ENCODE measurements at regions not wholly inside any gene's neighbourhood (a gene's known extent, or its start where the extent isn't known, plus 50 kb on each side); places are given as distances from the start of the nearest gene placed in this dataset.

DNA sequence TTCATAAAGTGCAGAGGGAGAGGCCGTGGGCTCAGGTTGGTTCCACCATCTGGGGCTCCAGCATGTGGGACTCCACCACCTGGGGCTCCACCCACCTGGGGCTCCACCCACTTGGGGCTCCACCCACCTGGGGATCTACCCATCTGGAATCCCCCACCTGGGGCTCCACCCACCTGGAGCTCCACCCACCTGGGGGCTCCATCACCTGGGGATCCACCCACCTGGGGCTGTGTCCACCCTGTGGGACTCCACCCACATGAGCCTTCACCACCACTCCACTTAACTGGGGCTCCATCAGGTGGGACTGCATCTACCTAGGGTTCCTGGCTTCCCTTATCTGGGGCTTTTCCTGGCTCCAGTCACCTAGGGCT lies 226.0 kb upstream of the CDYL start:
- BruUV-seq (replicated peaks) = no TSS peak
- no peak overlapping the region for H3K27ac ChIP-seq (ENCODE audit: extremely low read depth, low read depth, low read length)
- H3K9me3 ChIP-seq (replicated peaks; ENCODE audit: control insufficient read depth, insufficient read depth, low read depth, low read length) = no peaks in the 10 kb centered on the region
- H3K4me3 ChIP-seq = no peak overlapping the region
- in situ Hi-C loops (cut with MboI) (no loop called here), intact Hi-C loops (cut with micrococcal nuclease) (no loop called here)
- WGBS (ENCODE audit: insufficient coverage, low coverage, missing lambda C conversion rate) = 8% methylated on average over 1 of the region's 1 CpG
- ChIA-PET CTCF (ENCODE audit: low intra/inter-chr PET ratio) (no interaction called here), POLR2A (interaction anchor here (1.4 kb wide), 1 partner anchor 27 kb away, joined by 4 read pairs; no protein-coding TSS in a partner anchor)
- ATAC-seq = peak; percentile 90
- H3K9ac ChIP-seq (ENCODE audit: insufficient read depth in 1 of 2, low read depth in 2 of 2, low read length in 2 of 2) = no peak overlapping the region
- H2AFZ ChIP-seq (ENCODE audit: low read depth, low read length) = no peak overlapping the region
- H3K4me2 ChIP-seq (ENCODE audit: insufficient read depth, low read length) = no peak overlapping the region
- DNase-seq (ENCODE audit: extremely low read depth in 1 of 4, low spot score in 3 of 4) = peak; percentile 24 to 53 (median 40)
- FAIRE-seq = no peak
- no peaks in the 10 kb centered on the region for H3K36me3 ChIP-seq (ENCODE audit: control insufficient read depth, insufficient read depth, low read length)
- TF ChIP-seq SAFB (IDR thresholded peaks at IDR 0.05; ENCODE audit: borderline replicate concordance, low read depth, low read length) (no peak), CBFA2T2 (conservative IDR thresholded peaks at IDR 0.05) (no peak), RBM34 (IDR thresholded peaks at IDR 0.05; ENCODE audit: borderline replicate concordance, insufficient read depth, low read length) (no peak), FOSL1 (tag; conservative IDR thresholded peaks at IDR 0.05) (no peak), RNF2 (IDR thresholded peaks at IDR 0.05) (no peak), PTRF (tag; IDR thresholded peaks at IDR 0.05) (no peak)
- no peaks in the 10 kb centered on the region for H3K79me2 ChIP-seq (ENCODE audit: control insufficient read depth, insufficient read depth, low read length)
- H3K4me1 ChIP-seq (replicated peaks in 1 of 2; ENCODE audit: control insufficient read depth in 2 of 2, insufficient read depth in 2 of 2, low read length in 2 of 2) = peaks cover 0 to 7% of the 10 kb centered on the region in 2 experiments; a peak in 2 of 5 replicates
- H3K27me3 ChIP-seq (ENCODE audit: control insufficient read depth in 2 of 2, insufficient read depth in 2 of 2, low read length in 2 of 2) = peaks cover 17 to 56% of the 10 kb centered on the region in 2 experiments
- no peaks in the 10 kb centered on the region for H4K20me1 ChIP-seq (replicated peaks; ENCODE audit: control insufficient read depth, insufficient read depth, low read length)
- no peaks in the 10 kb centered on the region for H3K9me1 ChIP-seq (ENCODE audit: control insufficient read depth, insufficient read depth, low read length)

DNA sequence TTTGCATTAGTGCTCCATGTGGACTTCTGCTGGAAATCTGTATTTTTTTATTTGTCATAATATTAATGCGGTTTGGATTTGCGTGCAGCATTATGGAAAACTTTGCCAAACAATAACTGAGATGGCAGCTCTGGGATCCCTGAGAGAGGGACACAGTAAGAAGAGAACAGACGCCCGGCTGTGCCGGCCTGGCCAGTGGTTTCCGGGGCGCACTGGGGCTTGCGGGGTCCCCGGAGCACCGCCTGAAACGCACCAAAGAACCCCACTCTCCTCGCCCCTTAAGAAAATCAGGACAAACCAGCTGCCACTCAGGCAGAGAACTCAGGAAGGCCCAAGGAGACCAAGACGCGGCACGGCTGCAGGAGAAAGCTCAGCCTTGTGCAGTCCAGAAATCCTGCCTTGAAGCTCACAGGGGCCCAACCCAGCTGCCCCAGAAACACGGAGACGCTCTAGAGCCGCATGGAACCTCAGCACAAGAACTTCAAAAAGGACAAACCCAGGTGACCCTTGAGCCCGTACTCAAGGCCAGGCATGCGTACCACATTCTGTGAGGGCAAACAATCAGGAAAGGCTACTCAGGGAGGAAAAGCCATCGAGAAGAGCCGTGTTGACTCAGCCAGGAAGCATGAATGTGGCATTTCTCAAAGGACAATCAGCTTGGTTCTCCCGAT lies 226.5 kb upstream of the CDYL start:
- ChIA-PET CTCF (ENCODE audit: low intra/inter-chr PET ratio) (no interaction called here), POLR2A (interaction anchor here (1.4 kb wide), 1 partner anchor 27 kb away, joined by 4 read pairs; no protein-coding TSS in a partner anchor)
- Histone ChIP-seq H3K4me1 (replicated peaks in 1 of 2; ENCODE audit: control insufficient read depth in 2 of 2, insufficient read depth in 2 of 2, low read length in 2 of 2) (peaks cover 0 to 7% of the 10 kb centered on the region in 2 experiments; a peak in 2 of 5 replicates), H3K36me3 (ENCODE audit: control insufficient read depth, insufficient read depth, low read length) (no peaks in the 10 kb centered on the region), H3K27me3 (ENCODE audit: control insufficient read depth in 2 of 2, insufficient read depth in 2 of 2, low read length in 2 of 2) (peaks cover 17 to 56% of the 10 kb centered on the region in 2 experiments), H3K9ac (ENCODE audit: insufficient read depth in 1 of 2, low read depth in 2 of 2, low read length in 2 of 2) (no peak overlapping the region), H3K4me3 (no peak overlapping the region), H4K20me1 (replicated peaks; ENCODE audit: control insufficient read depth, insufficient read depth, low read length) (no peaks in the 10 kb centered on the region), H3K27ac (ENCODE audit: extremely low read depth, low read depth, low read length) (no peak overlapping the region), H3K9me1 (ENCODE audit: control insufficient read depth, insufficient read depth, low read length) (no peaks in the 10 kb centered on the region), H3K4me2 (ENCODE audit: insufficient read depth, low read length) (no peak overlapping the region), H2AFZ (ENCODE audit: low read depth, low read length) (no peak overlapping the region), H3K9me3 (replicated peaks; ENCODE audit: control insufficient read depth, insufficient read depth, low read depth, low read length) (no peaks in the 10 kb centered on the region), H3K79me2 (ENCODE audit: control insufficient read depth, insufficient read depth, low read length) (no peaks in the 10 kb centered on the region)
- FAIRE-seq (no peak), ATAC-seq (no peak), DNase-seq (ENCODE audit: extremely low read depth in 1 of 4, low spot score in 3 of 4) (no peak)
- BruUV-seq (replicated peaks) = no TSS peak
- 30% methylated on average over 23 of the region's 23 CpGs for WGBS (ENCODE audit: insufficient coverage, low coverage, missing lambda C conversion rate)
- in situ Hi-C loops (cut with MboI) = no loop called here
- intact Hi-C loops (cut with micrococcal nuclease) = no loop called here
- TF ChIP-seq, protein P1, sequence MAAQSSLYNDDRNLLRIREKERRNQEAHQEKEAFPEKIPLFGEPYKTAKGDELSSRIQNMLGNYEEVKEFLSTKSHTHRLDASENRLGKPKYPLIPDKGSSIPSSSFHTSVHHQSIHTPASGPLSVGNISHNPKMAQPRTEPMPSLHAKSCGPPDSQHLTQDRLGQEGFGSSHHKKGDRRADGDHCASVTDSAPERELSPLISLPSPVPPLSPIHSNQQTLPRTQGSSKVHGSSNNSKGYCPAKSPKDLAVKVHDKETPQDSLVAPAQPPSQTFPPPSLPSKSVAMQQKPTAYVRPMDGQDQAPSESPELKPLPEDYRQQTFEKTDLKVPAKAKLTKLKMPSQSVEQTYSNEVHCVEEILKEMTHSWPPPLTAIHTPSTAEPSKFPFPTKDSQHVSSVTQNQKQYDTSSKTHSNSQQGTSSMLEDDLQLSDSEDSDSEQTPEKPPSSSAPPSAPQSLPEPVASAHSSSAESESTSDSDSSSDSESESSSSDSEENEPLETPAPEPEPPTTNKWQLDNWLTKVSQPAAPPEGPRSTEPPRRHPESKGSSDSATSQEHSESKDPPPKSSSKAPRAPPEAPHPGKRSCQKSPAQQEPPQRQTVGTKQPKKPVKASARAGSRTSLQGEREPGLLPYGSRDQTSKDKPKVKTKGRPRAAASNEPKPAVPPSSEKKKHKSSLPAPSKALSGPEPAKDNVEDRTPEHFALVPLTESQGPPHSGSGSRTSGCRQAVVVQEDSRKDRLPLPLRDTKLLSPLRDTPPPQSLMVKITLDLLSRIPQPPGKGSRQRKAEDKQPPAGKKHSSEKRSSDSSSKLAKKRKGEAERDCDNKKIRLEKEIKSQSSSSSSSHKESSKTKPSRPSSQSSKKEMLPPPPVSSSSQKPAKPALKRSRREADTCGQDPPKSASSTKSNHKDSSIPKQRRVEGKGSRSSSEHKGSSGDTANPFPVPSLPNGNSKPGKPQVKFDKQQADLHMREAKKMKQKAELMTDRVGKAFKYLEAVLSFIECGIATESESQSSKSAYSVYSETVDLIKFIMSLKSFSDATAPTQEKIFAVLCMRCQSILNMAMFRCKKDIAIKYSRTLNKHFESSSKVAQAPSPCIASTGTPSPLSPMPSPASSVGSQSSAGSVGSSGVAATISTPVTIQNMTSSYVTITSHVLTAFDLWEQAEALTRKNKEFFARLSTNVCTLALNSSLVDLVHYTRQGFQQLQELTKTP (IDR thresholded peaks at IDR 0.05; ENCODE audit: low read depth in 1 of 2, partially characterized antibody in 2 of 2) = no peak
- TF ChIP-seq CBX8 (IDR thresholded peaks at IDR 0.05; ENCODE audit: borderline replicate concordance, extremely low read depth, low read depth, low read length, poor library complexity, severe bottlenecking) = no peak
- no peak for TF ChIP-seq FOXP1 (CRISPR knock-in tag; IDR thresholded peaks at IDR 0.05)
- TF ChIP-seq, protein P2, sequence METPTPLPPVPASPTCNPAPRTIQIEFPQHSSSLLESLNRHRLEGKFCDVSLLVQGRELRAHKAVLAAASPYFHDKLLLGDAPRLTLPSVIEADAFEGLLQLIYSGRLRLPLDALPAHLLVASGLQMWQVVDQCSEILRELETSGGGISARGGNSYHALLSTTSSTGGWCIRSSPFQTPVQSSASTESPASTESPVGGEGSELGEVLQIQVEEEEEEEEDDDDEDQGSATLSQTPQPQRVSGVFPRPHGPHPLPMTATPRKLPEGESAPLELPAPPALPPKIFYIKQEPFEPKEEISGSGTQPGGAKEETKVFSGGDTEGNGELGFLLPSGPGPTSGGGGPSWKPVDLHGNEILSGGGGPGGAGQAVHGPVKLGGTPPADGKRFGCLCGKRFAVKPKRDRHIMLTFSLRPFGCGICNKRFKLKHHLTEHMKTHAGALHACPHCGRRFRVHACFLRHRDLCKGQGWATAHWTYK (CRISPR knock-in tag; IDR thresholded peaks at IDR 0.05) = no peak

Data from K562 (cell line).